ENCODE measurements at regions not wholly inside any gene's neighbourhood (a gene's known extent, or its start where the extent isn't known, plus 50 kb on each side); places are given as distances from the start of the nearest gene placed in this dataset.

DNA sequence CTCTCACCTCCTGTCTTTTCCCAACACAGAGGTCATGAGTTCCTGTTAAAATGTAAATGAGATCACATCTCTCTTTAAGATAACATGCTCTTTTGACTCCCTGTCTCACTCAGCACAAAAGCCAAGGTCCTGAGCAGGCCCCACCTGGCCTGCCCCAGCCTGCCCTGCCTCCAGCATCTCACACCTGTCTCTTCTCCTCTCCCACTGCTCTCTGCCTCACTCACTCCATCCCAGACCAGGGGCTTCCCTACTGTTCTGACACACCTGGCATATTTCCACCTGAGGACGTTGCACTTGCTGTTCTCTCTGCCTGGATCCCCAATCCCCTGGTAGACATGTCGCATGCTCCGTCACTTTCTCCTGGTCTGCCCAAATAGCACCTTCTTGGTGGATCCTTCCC is 285.0 kb upstream of the ZMIZ1 start:
- CTCF ChIA-PET, result no interaction called here
- H3K27ac ChIP-seq (ENCODE audit: low read depth, low read length), result no peak overlapping the region
- intact Hi-C loops (cut with micrococcal nuclease), result no loop called here
- H3K4me1 ChIP-seq (ENCODE audit: control insufficient read depth in 1 of 2, insufficient read depth in 2 of 2, low read length in 2 of 2), result peaks cover 0 to 8% of the 10 kb centered on the region in 2 experiments; a peak in 3 of 4 replicates
- no peak for DNase-seq (ENCODE audit: low read depth, low spot score)
- H3K36me3 ChIP-seq (ENCODE audit: control insufficient read depth in 1 of 2, insufficient read depth in 2 of 2, low read length in 2 of 2), result no peaks in the 10 kb centered on the region
- TF ChIP-seq MAX (IDR thresholded peaks at IDR 0.05) (no peak), CEBPB (IDR thresholded peaks at IDR 0.05; ENCODE audit: low read depth) (no peak), RAD21 (IDR thresholded peaks at IDR 0.05; ENCODE audit: low read depth) (no peak), SIN3A (IDR thresholded peaks at IDR 0.05; ENCODE audit: low read depth) (no peak), SP1 (IDR thresholded peaks at IDR 0.05; ENCODE audit: low read depth) (no peak), ZNF274 (IDR thresholded peaks at IDR 0.05; ENCODE audit: low read depth, low read length) (no peak), ELF1 (IDR thresholded peaks at IDR 0.05; ENCODE audit: borderline replicate concordance, low read depth) (no peak), JUND (IDR thresholded peaks at IDR 0.05) (no peak)
- no peak overlapping the region for H2AFZ ChIP-seq (ENCODE audit: low read depth, low read length, poor library complexity, severe bottlenecking)
- H3K4me2 ChIP-seq (ENCODE audit: low read length), result no peak overlapping the region
- ATAC-seq, result no peak
- no peak overlapping the region for H3K9ac ChIP-seq (ENCODE audit: low read length)
- no peaks in the 10 kb centered on the region for H3K79me2 ChIP-seq (ENCODE audit: insufficient read depth, low read length)
- POLR2A ChIA-PET, result no interaction called here
- RAD21 ChIA-PET (ENCODE audit: low non-redundant PET in 1 of 2, low total read pairs in 2 of 2, uncharacterized antibody in 2 of 2, unreplicated experiment in 2 of 2), result no interaction called here
- H4K20me1 ChIP-seq (ENCODE audit: insufficient read depth), result no peaks in the 10 kb centered on the region
- no TSS peak for BruUV-seq (replicated peaks)
- peaks cover 7% of the 10 kb centered on the region for H3K27me3 ChIP-seq (ENCODE audit: insufficient read depth, low read length)
- H3K4me3 ChIP-seq (replicated peaks in 1 of 2; ENCODE audit: low read depth in 1 of 2, low read length in 2 of 2), result no peak overlapping the region
- no peaks in the 10 kb centered on the region for H3K9me2 ChIP-seq (ENCODE audit: insufficient read depth)
- no peaks in the 10 kb centered on the region for H3K9me3 ChIP-seq (ENCODE audit: control insufficient read depth in 1 of 2, insufficient read depth in 1 of 2, low read depth in 1 of 2, low read length in 2 of 2)

- CTCF ChIA-PET, result no interaction called here
- no peak for ATAC-seq
- Histone ChIP-seq H2AFZ (ENCODE audit: low read depth, low read length, poor library complexity, severe bottlenecking) (no peak overlapping the region), H3K27me3 (ENCODE audit: insufficient read depth, low read length) (peaks cover 14% of the 10 kb centered on the region), H3K4me3 (replicated peaks in 1 of 2; ENCODE audit: low read depth in 1 of 2, low read length in 2 of 2) (no peak overlapping the region), H3K9me3 (ENCODE audit: control insufficient read depth in 1 of 2, insufficient read depth in 1 of 2, low read depth in 1 of 2, low read length in 2 of 2) (no peaks in the 10 kb centered on the region), H3K9ac (ENCODE audit: low read length) (no peak overlapping the region), H3K79me2 (ENCODE audit: insufficient read depth, low read length) (no peaks in the 10 kb centered on the region), H4K20me1 (ENCODE audit: insufficient read depth) (no peaks in the 10 kb centered on the region), H3K9me2 (ENCODE audit: insufficient read depth) (no peaks in the 10 kb centered on the region), H3K4me1 (ENCODE audit: control insufficient read depth in 1 of 2, insufficient read depth in 2 of 2, low read length in 2 of 2) (peaks cover 0 to under 1% of the 10 kb centered on the region in 2 experiments; a peak in 1 of 4 replicates), H3K4me2 (ENCODE audit: low read length) (no peak overlapping the region), H3K27ac (ENCODE audit: low read depth, low read length) (no peak overlapping the region), H3K36me3 (ENCODE audit: control insufficient read depth in 1 of 2, insufficient read depth in 2 of 2, low read length in 2 of 2) (no peaks in the 10 kb centered on the region)
- TF ChIP-seq POLR2A (IDR thresholded peaks at IDR 0.05; ENCODE audit: borderline replicate concordance, extremely low read depth, insufficient read depth, insufficient read length), result no peak
- TF ChIP-seq JUND (IDR thresholded peaks at IDR 0.05), result no peak
- TF ChIP-seq EZH2phosphoT487 (IDR thresholded peaks at IDR 0.05; ENCODE audit: borderline replicate concordance), result no peak
- TF ChIP-seq TCF7L2 (IDR thresholded peaks at IDR 0.05; ENCODE audit: borderline replicate concordance, extremely low read depth, insufficient read depth, insufficient read length), result no peak
- no peak for TF ChIP-seq SRF (IDR thresholded peaks at IDR 0.05; ENCODE audit: low read depth)
- no peak for TF ChIP-seq EZH2 (IDR thresholded peaks at IDR 0.05)
- TF ChIP-seq CBX3 (IDR thresholded peaks at IDR 0.05; ENCODE audit: low read depth), result no peak
- TF ChIP-seq ELF1 (IDR thresholded peaks at IDR 0.05; ENCODE audit: borderline replicate concordance, low read depth), result no peak
- no peak for TF ChIP-seq MAX (IDR thresholded peaks at IDR 0.05)
- TF ChIP-seq SIN3A (IDR thresholded peaks at IDR 0.05; ENCODE audit: low read depth), result no peak
- no peak for TF ChIP-seq FOSL1 (IDR thresholded peaks at IDR 0.05; ENCODE audit: low read depth)
- TF ChIP-seq ZNF274 (IDR thresholded peaks at IDR 0.05; ENCODE audit: low read depth, low read length), result no peak
- TF ChIP-seq ATF3 (IDR thresholded peaks at IDR 0.05), result no peak
- TF ChIP-seq POLR2AphosphoS5 (IDR thresholded peaks at IDR 0.05; ENCODE audit: low read depth, low read length), result no peak
- no peak for TF ChIP-seq EGR1 (IDR thresholded peaks at IDR 0.05; ENCODE audit: low read depth)
- TF ChIP-seq RAD21 (IDR thresholded peaks at IDR 0.05; ENCODE audit: low read depth), result no peak
- intact Hi-C loops (cut with micrococcal nuclease), result no loop called here
- DNase-seq (ENCODE audit: low read depth, low spot score), result no peak
- no TSS peak for BruUV-seq (replicated peaks)
- RAD21 ChIA-PET (ENCODE audit: low non-redundant PET in 1 of 2, low total read pairs in 2 of 2, uncharacterized antibody in 2 of 2, unreplicated experiment in 2 of 2), result no interaction called here
- POLR2A ChIA-PET, result no interaction called here
Observed at GRCh38 chr10:78784546-78784945, 284.2 kb upstream of the ZMIZ1 start.

All from HCT116 (cell line).